ENCODE measurements at regions not wholly inside any gene's neighbourhood (a gene's known extent, or its start where the extent isn't known, plus 50 kb on each side); places are given as distances from the start of the nearest gene placed in this dataset.
"Not testable (repeated sequence)": the region's sequence is repeated elsewhere in the genome, so short reads cannot be mapped to it uniquely, and the experiment has no call there.

- DNase-seq (ENCODE audit: low read depth in 3 of 3, low spot score in 2 of 3) = no peak
These were observed 130.0 kb downstream of the C9orf152 start for GRCh38 chr9:110077925-110078324.

DNA sequence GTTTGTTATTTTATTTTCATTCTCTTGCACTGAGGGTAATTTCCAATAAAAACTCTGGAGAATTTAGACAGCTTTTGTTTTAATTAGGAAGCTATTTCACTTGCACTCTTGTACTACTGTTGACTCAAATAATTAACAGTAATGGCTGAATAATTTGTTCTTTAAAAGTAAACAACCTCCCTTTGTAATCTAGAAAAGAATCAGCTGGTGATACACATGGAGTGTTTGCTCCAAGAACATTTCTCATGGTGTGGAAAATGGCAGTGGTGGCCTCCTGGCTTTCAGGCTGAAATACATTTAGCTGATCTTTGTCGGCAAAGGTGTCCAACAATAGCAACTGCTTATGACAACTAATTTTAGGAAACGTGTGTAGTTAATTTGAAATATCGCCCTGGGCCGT, 129.4 kb downstream of the C9orf152 start:
- DNase-seq (ENCODE audit: low read depth in 3 of 3, low spot score in 2 of 3) = peak in 1 of 3 donors; percentile 14

GRCh38 chr9:110081395-110081794, 126.6 kb downstream of the C9orf152 start:
- no peak for DNase-seq (ENCODE audit: low read depth in 3 of 3, low spot score in 2 of 3)

GRCh38 chr9:110083866-110084265, 124.1 kb downstream of the C9orf152 start:
- no peak for DNase-seq (ENCODE audit: low read depth in 3 of 3, low spot score in 2 of 3)

DNA sequence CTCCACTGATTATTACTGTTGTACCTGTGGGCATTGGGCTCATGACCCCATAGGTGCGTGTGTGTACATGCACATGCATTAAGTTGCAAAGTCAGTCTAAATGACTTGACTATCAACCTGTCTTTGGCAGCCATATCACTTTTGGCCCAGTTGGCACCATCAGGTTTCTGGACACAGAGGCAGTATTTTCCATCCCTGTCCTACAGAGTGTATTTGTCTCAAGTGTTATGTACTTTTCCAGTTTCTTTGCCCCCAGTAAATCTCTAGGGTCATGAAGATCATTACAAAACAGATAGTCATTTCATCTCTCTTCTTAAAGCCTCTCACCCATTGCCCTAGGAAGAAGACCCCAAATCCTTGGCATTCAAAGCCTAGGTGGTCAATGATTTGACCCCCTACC, 121.4 kb downstream of the C9orf152 start:
- DNase-seq (ENCODE audit: low read depth in 3 of 3, low spot score in 2 of 3) = no peak

DNA sequence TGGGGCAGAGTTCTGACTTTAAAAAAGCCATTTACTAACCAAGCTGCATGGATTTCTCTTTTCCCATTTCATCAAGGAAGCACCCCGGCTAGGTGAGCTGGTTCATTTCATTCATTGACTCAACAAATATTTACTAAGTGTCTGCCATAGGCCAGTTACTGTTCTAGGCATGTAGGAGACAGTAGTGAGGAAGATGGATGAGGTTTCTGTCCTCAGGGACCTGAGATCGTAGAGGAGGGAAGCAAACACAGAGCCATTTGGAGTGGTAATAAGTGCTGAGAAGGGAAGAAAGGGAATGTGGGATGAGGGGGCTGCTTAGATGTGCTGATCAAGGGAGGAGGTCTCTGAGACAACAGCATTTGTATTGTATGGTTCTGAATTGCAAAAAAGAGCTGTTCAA, 120.4 kb downstream of the C9orf152 start:
- no peak for DNase-seq (ENCODE audit: low read depth in 3 of 3, low spot score in 2 of 3)

DNA sequence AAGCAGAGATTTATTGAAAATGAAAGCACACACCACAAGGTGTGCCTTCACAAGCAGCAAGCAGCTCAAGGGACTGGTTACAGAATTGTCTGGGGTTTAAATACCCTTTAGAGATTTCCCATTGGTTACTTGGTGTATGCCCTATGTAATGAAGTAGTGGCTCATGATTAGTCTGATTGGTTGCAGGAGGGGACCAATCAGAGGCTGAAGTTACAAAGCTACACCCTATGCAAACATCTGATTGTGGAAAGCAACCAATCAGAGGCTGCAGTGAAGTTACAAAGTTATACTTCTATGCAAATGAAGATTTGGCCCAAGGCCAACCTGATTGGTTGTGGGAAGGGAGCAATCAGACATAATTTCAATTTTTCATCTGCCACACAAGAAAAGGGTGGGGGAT, 119.9 kb downstream of the C9orf152 start:
- DNase-seq (ENCODE audit: low read depth in 3 of 3, low spot score in 2 of 3) = no peak

- DNase-seq (ENCODE audit: low read depth in 3 of 3, low spot score in 2 of 3) = no peak
These were observed 118.1 kb downstream of the C9orf152 start for GRCh38 chr9:110089681-110090370.

DNA sequence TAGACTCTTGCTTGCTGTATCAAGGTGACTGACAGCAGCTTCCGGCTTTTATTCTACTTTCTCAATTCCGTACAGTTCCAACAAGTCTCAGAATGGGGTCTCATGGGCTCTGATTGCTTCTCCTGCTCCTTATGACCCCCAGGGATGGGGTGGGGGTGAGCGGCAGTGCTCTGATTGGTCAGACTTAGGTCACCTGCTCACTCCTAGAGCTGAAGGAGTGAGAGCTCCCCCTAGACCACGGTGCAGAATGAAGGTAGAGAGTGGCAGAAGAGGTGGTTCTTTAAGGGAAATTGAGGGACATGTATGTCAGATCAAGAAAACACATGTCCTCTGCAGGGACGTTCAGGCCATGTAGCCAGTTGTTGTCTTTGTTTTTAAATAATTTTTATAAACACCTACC, 115.2 kb downstream of the C9orf152 start:
- no peak for DNase-seq (ENCODE audit: low read depth in 3 of 3, low spot score in 2 of 3)

DNA sequence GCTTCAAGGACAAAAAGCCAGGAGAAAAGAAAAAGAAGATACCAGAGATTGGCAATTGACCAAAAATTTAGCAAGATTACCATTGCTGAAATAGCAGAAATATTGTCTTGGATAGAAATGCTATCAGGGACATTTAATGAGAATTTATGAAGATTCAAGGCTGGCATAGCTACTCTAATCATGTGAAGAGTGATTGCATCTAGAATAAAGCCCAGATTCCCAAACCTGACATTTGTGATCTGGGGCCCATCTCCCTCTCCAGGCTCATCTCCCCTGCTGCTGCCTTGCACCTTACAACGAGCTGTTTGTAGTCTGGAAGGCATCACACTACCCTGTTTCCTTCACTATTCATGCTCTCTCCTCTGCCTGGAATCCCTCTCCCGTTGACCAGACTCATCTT, 114.5 kb downstream of the C9orf152 start:
- DNase-seq (ENCODE audit: low read depth in 3 of 3, low spot score in 2 of 3) = no peak

GRCh38 chr9:110093871-110094270, 114.1 kb downstream of the C9orf152 start:
- DNase-seq (ENCODE audit: low read depth in 3 of 3, low spot score in 2 of 3) = no peak

- DNase-seq (ENCODE audit: low read depth in 3 of 3, low spot score in 2 of 3) = no peak
These were observed 112.8 kb downstream of the C9orf152 start for GRCh38 chr9:110095161-110095595.

DNA sequence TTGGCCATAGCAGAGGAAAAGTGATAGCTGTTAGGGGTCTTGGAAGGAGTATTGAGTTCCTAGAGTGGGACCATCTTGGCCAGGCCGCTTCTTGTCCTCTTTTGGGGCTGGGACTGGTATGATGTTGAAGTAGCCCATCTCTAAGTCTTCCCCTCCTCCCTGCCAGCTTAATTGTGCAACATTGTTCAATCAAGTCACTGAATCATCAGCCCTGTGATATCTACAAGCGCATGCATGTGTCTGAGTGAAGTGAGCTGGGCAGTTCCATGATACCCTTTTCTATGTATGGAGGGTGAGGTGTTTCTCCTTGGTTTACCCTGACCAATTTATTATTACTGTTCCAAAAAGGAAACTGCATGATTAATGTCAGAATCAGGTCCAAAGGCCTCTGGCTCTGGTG, 112.2 kb downstream of the C9orf152 start:
- no peak for DNase-seq (ENCODE audit: low read depth in 3 of 3, low spot score in 2 of 3)

DNA sequence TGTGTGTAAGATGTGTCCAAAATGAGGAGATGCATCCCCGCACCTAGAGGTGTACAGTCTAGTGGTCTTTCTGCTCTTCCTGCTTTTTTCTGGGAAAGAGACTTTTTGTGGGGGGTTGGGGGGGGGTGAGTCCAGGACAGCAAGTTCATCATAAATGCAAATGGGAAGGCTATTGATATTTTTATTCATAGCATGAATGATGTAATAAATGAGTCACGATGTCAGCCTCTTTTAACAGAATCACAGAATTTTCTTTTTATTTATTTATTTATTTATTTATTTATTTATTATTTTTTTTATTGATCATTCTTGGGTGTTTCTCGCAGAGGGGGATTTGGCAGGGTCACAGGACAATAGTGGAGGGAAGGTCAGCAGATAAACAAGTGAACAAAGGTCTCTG, 111.3 kb downstream of the C9orf152 start:
- not testable (repeated sequence) for DNase-seq (ENCODE audit: low read depth in 3 of 3, low spot score in 2 of 3)

DNA sequence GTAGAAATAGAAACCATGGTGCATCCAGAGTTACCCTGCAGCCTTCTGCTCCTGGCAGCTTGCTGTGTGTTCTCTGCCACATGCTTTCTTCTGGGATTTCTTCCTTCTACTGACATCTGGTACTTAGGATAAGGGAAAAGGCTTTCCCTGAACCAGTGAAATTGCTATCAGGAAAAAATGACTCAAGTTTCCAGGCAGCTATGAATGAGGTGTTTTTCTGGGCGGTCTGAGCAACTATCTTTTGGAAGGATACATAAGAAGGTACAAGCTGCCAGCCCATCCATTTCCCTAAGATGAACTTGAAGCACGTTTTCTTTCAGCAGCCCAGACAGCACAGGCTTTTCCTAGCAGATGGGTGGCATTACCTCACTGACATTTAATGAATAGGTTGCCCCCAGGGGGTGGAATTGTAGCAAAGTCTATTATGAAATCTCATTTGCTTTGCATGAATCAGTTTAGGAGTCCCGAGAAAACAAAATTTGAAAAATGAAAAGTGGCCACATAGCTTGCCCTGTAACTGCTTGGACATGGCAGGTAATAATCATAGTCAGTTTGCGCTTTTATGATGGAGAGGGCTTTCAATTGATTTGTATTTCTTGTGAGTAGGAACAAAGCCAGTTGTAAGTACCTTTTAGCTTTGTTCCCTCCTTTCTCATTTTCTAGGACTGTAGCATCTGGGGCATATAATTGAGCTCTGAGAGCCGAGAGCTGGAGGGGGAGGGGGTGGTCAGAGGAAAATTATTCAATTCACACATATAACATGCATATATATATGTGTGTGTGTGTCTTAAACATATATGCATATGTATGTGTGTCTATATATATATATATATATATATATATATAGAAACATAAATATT, 108.5 kb downstream of the C9orf152 start:
- no peak for DNase-seq (ENCODE audit: low read depth in 3 of 3, low spot score in 2 of 3)

DNA sequence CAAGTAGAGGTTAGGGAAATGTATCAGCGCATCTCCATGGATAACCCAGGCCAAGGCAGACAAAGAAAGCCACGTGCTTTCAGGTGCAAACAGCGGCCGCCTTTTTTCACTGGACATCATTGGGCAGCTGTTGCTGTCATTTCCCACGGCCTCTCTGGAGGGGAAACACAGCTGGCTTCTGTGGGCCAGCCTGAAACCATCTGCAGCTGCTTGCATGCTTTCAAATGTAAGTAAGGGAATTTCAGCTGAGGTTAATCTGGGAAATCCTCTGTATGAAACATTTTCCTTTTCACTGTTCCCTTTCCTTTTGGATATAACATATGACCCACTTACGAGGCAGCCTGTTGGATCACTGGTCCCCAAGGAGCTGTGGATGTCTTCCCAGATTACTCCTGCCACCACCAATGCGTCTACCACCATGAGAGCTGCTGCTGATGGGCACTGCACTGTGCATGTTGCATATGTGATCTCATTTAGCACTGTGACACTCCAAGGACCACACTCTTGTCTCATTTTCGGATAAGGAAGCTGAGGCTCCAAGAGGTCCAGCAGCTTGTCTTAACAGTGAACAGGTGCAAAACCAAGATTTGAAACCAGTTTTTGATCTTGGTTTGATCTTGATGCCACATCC, 106.3 kb downstream of the C9orf152 start:
- no peak for DNase-seq (ENCODE audit: low read depth in 3 of 3, low spot score in 2 of 3)

DNA sequence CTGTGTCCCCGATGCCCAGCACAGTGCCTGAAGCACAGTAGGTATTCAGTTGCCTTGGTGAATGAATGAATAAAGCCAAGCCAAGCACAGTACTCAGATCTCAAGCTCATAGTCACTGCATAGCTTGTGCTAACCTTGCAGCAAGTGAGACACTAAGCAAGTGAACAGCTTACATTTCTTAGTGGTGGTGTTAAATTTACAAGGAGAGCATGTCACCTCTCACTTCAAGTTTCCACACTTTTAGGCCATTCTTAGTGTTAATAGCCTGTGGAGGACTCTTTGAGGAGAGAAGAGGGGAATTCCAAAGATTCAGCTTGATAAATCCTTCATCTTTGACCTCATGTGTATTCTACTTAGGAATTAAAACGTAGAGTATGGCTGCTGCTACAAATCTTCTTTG, 104.7 kb downstream of the C9orf152 start:
- no peak for DNase-seq (ENCODE audit: low read depth in 3 of 3, low spot score in 2 of 3)

DNA sequence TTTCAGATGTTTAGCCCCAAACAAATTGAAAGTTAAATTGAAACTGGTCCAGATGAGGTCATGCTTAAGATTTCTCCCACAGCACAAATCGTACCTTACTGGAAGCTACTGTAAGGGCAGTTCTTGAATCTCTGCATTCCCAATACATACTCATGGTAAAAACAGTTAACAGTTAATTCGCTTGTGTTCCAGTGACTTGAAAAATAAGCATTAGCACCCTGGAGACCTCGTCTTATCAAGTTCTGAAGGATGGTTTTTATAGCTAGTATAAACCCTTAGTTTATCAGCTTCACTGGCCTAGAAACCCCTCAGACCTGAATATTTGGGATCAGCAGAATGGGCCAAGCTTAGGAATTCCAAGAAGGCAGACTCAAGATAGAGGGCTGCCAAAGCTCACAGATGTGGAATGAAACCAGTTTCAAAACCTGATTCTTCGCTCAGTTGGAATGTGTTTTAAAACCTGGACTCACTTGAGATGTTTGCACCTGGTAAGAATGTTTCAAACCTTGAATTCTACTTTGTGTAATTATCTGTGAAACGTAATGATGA, 103.6 kb downstream of the C9orf152 start:
- DNase-seq (ENCODE audit: low read depth in 3 of 3, low spot score in 2 of 3) = no peak

DNA sequence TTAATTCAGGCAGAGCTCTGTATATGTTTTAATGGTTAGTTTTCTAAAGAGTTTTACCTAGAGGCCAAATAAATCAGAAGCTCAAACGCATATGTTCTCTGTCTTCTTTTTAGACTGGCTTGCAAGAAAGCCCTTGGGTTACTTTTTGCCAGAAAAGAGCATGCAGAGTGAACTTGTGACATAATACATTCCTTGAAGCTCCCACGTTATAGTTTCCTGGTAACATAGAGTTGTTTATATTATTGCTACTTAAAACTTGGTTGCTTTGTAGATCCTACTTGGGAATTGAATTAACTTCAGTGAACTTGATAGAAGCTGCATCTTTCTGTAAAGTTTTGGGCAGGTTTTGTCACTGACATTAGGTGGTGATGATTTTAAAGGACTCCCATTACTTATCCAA, 102.9 kb downstream of the C9orf152 start:
- DNase-seq (ENCODE audit: low read depth in 3 of 3, low spot score in 2 of 3) = no peak

DNA sequence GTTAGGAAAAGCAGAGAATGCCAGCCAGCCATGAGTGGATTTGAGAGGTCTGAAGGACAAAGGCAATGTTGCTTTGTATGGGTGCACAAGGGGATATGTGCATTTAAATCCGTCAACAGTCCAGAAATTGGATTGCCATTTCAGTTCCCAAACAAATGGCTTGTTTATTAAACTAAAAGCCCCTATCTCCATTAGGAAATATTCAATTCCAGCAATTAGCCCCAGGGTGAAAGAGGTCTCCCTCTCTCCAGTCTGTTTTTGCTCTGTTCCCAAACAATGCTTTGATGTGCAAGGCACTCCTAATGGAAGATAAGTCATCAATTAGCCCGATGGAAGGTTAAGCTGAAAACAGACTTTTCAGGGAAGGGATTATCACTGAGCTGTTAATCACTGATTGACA, 101.3 kb downstream of the C9orf152 start:
- DNase-seq (ENCODE audit: low read depth in 3 of 3, low spot score in 2 of 3) = no peak

GRCh38 chr9:110109333-110110092, 98.4 kb downstream of the C9orf152 start:
- no peak for DNase-seq (ENCODE audit: low read depth in 3 of 3, low spot score in 2 of 3)

Data from right renal cortex interstitium (tissue), 3 donors.